DOHH2 (cell line): ENCODE measurements at regions not wholly inside any gene's neighbourhood (a gene's known extent, or its start where the extent isn't known, plus 50 kb on each side); places are given as distances from the start of the nearest gene placed in this dataset.

Experiments used
- EZH2phosphoT487 ChIP-seq: fragments of 200-600 bp; sonication (generic); IDR thresholded peaks from 2 replicates; pipeline ENCODE4 v1.6.1; 2017; ENCODE audit warnings: borderline replicate concordance, mild to moderate bottlenecking, antibody characterized with exemption, low read length, moderate library complexity, mixed read lengths
- TF ChIP-seq, protein P1 (sequence below): fragments of 200-600 bp; sonication (generic); IDR thresholded peaks from one replicate; pipeline ENCODE4 v1.5.1; 2014; ENCODE audit warnings: antibody characterized with exemption, mild to moderate bottlenecking, low read depth, low read length; ENCODE audit not compliant: poor library complexity, severe bottlenecking

DNA sequence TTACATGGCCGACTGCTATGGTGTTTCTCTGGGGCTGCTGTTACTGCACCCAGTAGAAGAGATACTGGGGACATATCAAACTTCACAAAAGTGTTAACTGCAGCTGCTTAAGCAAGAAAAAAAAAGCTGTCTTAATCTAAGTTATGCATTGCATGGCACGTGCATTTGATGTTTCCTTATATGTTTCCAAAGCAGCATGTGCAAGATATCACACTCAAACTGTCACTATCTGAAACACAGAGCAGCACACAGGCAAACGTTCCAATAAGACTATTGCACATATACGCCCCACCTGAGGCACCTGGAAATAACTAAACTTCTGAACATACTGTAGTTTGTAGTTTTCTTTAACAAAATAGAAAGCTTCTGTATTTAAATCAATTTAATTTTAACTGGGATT lies 671.4 kb upstream of the ADGRL2 start:
- TF ChIP-seq, protein P1, sequence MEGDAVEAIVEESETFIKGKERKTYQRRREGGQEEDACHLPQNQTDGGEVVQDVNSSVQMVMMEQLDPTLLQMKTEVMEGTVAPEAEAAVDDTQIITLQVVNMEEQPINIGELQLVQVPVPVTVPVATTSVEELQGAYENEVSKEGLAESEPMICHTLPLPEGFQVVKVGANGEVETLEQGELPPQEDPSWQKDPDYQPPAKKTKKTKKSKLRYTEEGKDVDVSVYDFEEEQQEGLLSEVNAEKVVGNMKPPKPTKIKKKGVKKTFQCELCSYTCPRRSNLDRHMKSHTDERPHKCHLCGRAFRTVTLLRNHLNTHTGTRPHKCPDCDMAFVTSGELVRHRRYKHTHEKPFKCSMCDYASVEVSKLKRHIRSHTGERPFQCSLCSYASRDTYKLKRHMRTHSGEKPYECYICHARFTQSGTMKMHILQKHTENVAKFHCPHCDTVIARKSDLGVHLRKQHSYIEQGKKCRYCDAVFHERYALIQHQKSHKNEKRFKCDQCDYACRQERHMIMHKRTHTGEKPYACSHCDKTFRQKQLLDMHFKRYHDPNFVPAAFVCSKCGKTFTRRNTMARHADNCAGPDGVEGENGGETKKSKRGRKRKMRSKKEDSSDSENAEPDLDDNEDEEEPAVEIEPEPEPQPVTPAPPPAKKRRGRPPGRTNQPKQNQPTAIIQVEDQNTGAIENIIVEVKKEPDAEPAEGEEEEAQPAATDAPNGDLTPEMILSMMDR = no peak
- TF ChIP-seq EZH2phosphoT487 = no peak
